DOHH2 (cell line): ENCODE measurements at regions not wholly inside any gene's neighbourhood (a gene's known extent, or its start where the extent isn't known, plus 50 kb on each side); places are given as distances from the start of the nearest gene placed in this dataset.

Experiments
- H3F3A ChIP-seq: fragments of 200-600 bp; sonication (generic), shearing (Covaris generic); 2 replicates; pipeline ENCODE4 v1.6.0; 2016; ENCODE audit warnings: antibody characterized with exemption, mild to moderate bottlenecking; ENCODE audit not compliant: control insufficient read depth, insufficient read depth
- H3K27ac ChIP-seq: fragments of 200-600 bp; sonication (generic); 2 replicates; pipeline ENCODE4 v1.5.1; 2014; ENCODE audit warnings: low read depth, mild to moderate bottlenecking, low read length, moderate library complexity
- H3K27me3 ChIP-seq: fragments of 200-600 bp; sonication (generic); 2 replicates; pipeline ENCODE4 v1.6.1; 2014; ENCODE audit warnings: mild to moderate bottlenecking, low read length, mixed read lengths; ENCODE audit not compliant: control insufficient read depth
- H3K36me3 ChIP-seq: fragments of 200-600 bp; sonication (generic); 2 replicates; pipeline ENCODE4 v1.6.1; 2014; ENCODE audit warnings: mild to moderate bottlenecking, low read length, moderate library complexity, mixed read lengths; ENCODE audit not compliant: control insufficient read depth
- H3K4me1 ChIP-seq: fragments of 200-600 bp; sonication (generic); 2 replicates; pipeline ENCODE4 v1.6.1; 2014; ENCODE audit warnings: mild to moderate bottlenecking, low read length, mixed read lengths; ENCODE audit not compliant: control insufficient read depth
- H3K4me2 ChIP-seq: fragments of 200-600 bp; sonication (generic); 2 replicates; pipeline ENCODE4 v1.6.0; 2014; ENCODE audit warnings: mild to moderate bottlenecking, low read length, moderate library complexity
- H3K4me3 ChIP-seq: fragments of 200-600 bp; sonication (generic); 2 replicates; pipeline ENCODE4 v1.5.1; 2014; ENCODE audit warnings: mild to moderate bottlenecking, low read length, mixed read lengths
- H3K79me2 ChIP-seq: fragments of 200-600 bp; sonication (generic); 2 replicates; pipeline ENCODE4 v1.6.1; 2014; ENCODE audit warnings: mild to moderate bottlenecking, low read length, mixed read lengths; ENCODE audit not compliant: control insufficient read depth
- H3K9me2 ChIP-seq: fragments of 200-600 bp; sonication (generic); replicated peaks from 2 replicates; pipeline ENCODE4 v1.6.1; 2014; ENCODE audit warnings: mild to moderate bottlenecking, low read length, mixed read lengths; ENCODE audit not compliant: control insufficient read depth
- H3K9me3 ChIP-seq: fragments of 200-600 bp; sonication (generic); 2 replicates; pipeline ENCODE4 v1.6.1; 2014; ENCODE audit warnings: antibody characterized with exemption, low read length, mixed read lengths; ENCODE audit not compliant: control insufficient read depth, insufficient read depth
- H4K20me1 ChIP-seq: fragments of 200-600 bp; sonication (generic); 2 replicates; pipeline ENCODE4 v1.6.0; 2014; ENCODE audit warnings: low read depth, mild to moderate bottlenecking, antibody characterized with exemption, low read length, moderate library complexity; ENCODE audit not compliant: control insufficient read depth, insufficient read depth
- CTCF ChIP-seq: fragments of 200-600 bp; sonication (generic); IDR thresholded peaks from one replicate; pipeline ENCODE4 v1.5.1; 2014; ENCODE audit warnings: antibody characterized with exemption, mild to moderate bottlenecking, low read depth, low read length; ENCODE audit not compliant: poor library complexity, severe bottlenecking
- EZH2phosphoT487 ChIP-seq: fragments of 200-600 bp; sonication (generic); IDR thresholded peaks from 2 replicates; pipeline ENCODE4 v1.6.1; 2017; ENCODE audit warnings: borderline replicate concordance, mild to moderate bottlenecking, antibody characterized with exemption, low read length, moderate library complexity, mixed read lengths

- Histone ChIP-seq H3K9me2 (no peaks in the 10 kb centered on the region), H4K20me1 (no peaks in the 10 kb centered on the region), H3K4me2 (no peak overlapping the region), H3K4me3 (no peak overlapping the region), H3K79me2 (no peaks in the 10 kb centered on the region), H3K27ac (no peak overlapping the region), H3K27me3 (no peaks in the 10 kb centered on the region), H3F3A (no peaks in the 10 kb centered on the region), H3K36me3 (no peaks in the 10 kb centered on the region), H3K9me3 (peaks cover 5% of the 10 kb centered on the region; the same call in 1 of the 2 replicates), H3K4me1 (no peaks in the 10 kb centered on the region)
- TF ChIP-seq EZH2phosphoT487 (no peak), CTCF (no peak)
These were observed 113.6 kb upstream of the SEM1 start for GRCh38 chr7:96823274-96823673.

DNA sequence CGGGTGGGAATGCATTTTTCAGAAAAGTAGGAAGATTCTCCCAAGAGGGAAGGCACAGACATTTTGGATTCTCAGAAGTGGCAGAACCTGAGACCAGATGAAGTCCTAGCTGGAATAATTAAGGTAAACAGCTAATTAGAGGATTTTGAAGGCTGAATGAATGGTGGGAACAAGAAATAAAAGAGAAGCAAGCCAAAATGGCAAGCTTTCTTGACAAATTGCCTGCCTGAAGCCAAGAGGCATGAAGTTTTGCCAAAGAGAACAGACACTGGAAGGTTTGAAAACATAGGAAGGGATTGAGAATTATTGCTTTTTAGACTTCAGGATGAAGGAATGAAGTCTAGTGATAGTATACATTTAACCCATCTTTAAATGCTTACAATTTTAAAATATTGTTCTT, 115.0 kb upstream of the SEM1 start:
- H3K4me3 ChIP-seq, result no peak overlapping the region
- H3K27me3 ChIP-seq, result no peaks in the 10 kb centered on the region
- H3K36me3 ChIP-seq, result no peaks in the 10 kb centered on the region
- H3K9me2 ChIP-seq, result no peaks in the 10 kb centered on the region
- H4K20me1 ChIP-seq, result no peaks in the 10 kb centered on the region
- H3K79me2 ChIP-seq, result no peaks in the 10 kb centered on the region
- TF ChIP-seq CTCF (no peak), EZH2phosphoT487 (no peak)
- H3K4me1 ChIP-seq, result no peaks in the 10 kb centered on the region
- peaks cover 5% of the 10 kb centered on the region; the same call in 1 of the 2 replicates for H3K9me3 ChIP-seq
- no peak overlapping the region for H3K27ac ChIP-seq
- H3K4me2 ChIP-seq, result no peak overlapping the region
- no peaks in the 10 kb centered on the region for H3F3A ChIP-seq

DNA sequence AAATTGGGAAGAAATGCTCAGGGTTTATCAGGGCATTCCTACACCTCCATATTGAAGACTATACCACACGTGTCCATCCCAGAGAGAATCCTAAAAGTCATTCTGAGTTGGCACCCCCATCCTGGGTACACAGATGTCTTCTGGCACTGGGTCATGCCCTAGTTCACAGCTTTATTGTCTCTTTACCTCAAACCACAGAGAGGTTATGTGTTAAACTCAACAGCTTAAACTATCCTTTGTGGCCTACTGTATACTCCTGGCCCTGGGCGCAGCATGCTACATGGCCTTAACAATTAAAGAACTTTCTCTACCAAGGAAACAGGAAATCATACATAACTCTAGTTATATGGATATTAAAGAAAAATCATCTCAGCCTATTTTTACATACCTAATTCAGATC, 115.6 kb upstream of the SEM1 start:
- H3K27me3 ChIP-seq, result no peaks in the 10 kb centered on the region
- no peaks in the 10 kb centered on the region for H3K36me3 ChIP-seq
- no peaks in the 10 kb centered on the region for H3K4me1 ChIP-seq
- H4K20me1 ChIP-seq, result no peaks in the 10 kb centered on the region
- H3K27ac ChIP-seq, result no peak overlapping the region
- H3F3A ChIP-seq, result no peaks in the 10 kb centered on the region
- no peak for TF ChIP-seq EZH2phosphoT487
- TF ChIP-seq CTCF, result no peak
- H3K4me2 ChIP-seq, result no peak overlapping the region
- H3K79me2 ChIP-seq, result no peaks in the 10 kb centered on the region
- H3K4me3 ChIP-seq, result no peak overlapping the region
- H3K9me2 ChIP-seq, result no peaks in the 10 kb centered on the region
- peaks cover 5% of the 10 kb centered on the region; the same call in 1 of the 2 replicates for H3K9me3 ChIP-seq

- Histone ChIP-seq H3K27me3 (no peaks in the 10 kb centered on the region), H3K4me2 (no peak overlapping the region), H3K4me3 (no peak overlapping the region), H3K27ac (no peak overlapping the region), H3K9me2 (no peaks in the 10 kb centered on the region), H3F3A (no peaks in the 10 kb centered on the region), H3K9me3 (peaks cover under 1% of the 10 kb centered on the region; the same call in 1 of the 2 replicates), H3K4me1 (no peaks in the 10 kb centered on the region), H3K36me3 (no peaks in the 10 kb centered on the region), H4K20me1 (no peaks in the 10 kb centered on the region), H3K79me2 (no peaks in the 10 kb centered on the region)
- TF ChIP-seq CTCF (no peak), EZH2phosphoT487 (no peak)
These were observed 116.4 kb upstream of the SEM1 start for GRCh38 chr7:96826089-96826488.
